GM12872 (cell line): ENCODE measurements at regions not wholly inside any gene's neighbourhood (a gene's known extent, or its start where the extent isn't known, plus 50 kb on each side); places are given as distances from the start of the nearest gene placed in this dataset.

Source experiments
- TF ChIP-seq, protein P1 (sequence below): IDR thresholded peaks from 3 replicates; pipeline ENCODE4 v1.5.1; 2011; ENCODE audit warnings: low read depth, mild to moderate bottlenecking, low read length, moderate library complexity; ENCODE audit not compliant: insufficient read depth

DNA sequence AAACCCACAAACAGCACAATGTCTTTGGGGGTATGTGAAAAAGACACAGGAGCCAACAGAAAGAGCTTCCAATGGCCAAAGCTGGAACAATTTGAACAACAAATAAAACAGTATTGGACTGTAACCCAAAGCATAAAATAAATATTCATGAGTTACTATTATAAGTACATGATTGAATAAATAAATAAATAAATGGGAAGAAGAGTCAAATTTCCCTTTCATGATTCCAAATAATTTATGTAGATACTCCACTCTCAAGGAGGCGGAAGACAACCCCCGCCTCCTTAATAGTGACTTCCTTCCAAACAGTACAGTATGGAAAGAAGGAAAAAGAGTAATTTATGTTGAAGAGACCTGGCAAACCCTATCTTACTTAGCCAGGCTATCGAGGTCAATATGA lies 124.4 kb upstream of the P2RY1 start:
- TF ChIP-seq, protein P1, sequence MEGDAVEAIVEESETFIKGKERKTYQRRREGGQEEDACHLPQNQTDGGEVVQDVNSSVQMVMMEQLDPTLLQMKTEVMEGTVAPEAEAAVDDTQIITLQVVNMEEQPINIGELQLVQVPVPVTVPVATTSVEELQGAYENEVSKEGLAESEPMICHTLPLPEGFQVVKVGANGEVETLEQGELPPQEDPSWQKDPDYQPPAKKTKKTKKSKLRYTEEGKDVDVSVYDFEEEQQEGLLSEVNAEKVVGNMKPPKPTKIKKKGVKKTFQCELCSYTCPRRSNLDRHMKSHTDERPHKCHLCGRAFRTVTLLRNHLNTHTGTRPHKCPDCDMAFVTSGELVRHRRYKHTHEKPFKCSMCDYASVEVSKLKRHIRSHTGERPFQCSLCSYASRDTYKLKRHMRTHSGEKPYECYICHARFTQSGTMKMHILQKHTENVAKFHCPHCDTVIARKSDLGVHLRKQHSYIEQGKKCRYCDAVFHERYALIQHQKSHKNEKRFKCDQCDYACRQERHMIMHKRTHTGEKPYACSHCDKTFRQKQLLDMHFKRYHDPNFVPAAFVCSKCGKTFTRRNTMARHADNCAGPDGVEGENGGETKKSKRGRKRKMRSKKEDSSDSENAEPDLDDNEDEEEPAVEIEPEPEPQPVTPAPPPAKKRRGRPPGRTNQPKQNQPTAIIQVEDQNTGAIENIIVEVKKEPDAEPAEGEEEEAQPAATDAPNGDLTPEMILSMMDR, result no peak

DNA sequence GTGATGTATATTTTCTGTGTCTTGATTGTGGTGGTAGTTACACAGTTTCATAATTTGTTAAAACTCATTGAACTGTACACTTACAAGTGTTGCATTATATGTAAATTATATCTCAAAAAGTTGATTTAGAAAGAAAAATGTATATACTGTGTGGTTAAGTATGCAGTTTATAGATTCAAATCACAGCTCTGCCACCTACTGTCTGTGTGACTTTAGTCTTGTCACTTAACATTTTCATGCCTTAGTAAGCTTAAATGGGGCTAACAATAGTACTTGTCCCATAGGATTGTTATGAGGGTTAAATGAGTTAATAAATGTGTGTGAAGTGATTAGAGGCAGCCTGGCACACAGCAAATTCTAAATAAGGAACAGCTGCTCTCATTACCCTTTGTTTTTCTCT lies 120.9 kb upstream of the P2RY1 start:
- TF ChIP-seq, protein P1, result no peak

DNA sequence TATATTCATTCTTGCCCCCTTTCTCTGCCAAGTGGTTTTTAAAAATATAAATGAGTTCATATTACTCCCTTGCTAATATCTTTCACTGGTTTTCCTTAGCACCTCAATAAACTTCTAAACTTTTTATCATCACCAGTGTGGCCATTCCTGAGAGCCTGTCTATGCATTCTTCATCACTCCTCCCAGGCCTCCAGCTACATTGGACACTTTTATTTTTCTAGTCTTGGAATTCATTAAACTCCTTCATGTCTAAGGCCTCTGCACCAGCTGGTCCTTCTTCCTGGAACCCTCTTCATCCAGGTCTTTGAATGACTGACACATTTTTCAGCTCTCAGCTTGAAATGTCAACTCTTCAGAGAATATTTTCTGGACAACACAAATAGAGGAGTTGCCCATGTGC lies 120.4 kb upstream of the P2RY1 start:
- TF ChIP-seq, protein P1, result no peak

DNA sequence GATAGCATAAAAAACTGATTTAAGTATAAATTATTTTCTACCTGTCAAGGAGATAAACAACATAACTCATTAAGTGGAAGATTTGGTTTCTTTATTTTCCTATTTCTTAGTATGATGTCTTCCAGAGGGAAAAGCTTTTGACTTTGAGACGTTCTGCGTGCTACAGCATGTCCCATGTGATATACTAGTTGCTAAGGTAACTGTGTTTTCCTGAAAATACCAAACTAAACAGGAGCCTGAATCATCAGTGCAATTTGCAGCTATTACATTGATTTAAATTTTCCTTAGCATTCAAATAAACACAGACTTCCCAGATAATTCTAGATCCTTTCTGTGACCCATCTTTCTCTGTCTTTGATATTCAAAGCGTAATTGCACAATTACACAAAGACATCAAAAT lies 117.7 kb upstream of the P2RY1 start:
- TF ChIP-seq, protein P1, result no peak

DNA sequence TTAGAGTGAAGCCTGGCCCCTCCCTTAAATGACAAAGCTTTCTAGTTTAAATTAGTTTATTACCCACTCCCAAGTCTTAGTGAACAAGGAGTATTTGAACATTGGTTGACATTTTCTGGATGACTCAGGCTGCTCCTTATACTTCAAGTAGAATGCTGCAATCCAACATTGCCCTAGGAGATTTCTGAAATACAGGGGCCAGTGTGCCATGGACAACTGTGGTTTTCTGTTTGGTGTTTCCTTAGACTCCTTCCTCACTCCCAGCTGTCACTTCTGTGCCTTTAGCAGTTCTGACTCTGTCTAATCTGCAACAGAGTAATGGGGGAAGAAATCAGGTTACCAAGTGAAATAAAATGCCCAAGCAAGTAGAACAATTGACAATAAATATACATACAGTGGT lies 116.1 kb upstream of the P2RY1 start:
- TF ChIP-seq, protein P1, result no peak

DNA sequence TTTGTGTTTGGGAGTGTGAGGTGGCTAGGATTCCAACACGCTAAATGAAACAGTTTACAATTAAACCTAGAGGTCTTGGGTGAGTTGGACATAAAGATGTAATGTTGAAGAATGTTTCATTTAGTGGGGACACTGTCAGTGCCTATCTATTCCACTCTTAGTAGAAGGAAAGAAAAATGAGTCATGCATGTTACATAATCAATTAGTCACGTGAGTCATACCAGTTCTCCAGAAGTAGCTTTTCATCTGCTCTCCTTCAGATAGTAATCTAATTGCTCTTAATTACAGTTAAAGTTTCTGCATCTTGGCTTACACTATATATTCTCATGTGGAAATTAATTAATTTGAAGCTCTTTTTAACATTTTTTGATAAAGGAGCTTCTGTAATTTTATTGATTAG lies 115.7 kb upstream of the P2RY1 start:
- TF ChIP-seq, protein P1, result no peak

DNA sequence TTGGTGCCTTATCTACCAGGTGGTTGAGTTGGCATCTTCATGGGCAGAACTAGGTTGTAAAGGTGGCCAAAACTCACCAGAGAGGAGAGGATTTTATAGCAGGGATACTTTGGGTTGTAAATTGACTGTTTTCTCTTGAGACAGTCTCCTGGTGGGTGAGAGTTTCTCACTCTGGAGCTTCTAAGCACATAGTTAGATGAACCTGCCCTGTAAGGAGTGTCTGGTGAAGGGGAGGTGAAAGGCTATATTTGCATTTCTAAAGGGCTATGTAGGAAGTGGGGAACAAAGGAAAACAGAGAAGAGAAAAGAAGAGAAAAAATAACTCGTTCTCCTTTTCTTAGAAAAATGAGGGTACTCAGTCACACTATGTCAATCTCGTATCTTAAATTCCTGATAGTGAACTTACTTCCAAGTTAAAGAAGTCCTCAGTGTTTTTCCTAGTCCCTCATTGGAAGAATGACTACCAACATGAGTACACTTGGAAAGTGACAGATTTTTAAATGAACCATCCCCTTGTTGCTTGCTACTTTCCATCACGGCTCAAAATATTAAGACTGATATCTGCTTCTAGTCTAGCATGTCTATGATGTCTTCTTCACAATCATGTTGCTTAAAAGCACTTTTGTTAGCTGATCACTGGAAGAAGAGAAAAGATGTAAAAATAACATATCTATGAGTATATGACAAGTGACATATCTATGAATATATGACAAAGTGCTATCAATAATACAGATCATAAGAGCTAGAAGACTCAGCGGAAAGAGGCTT lies 113.8 kb upstream of the P2RY1 start:
- TF ChIP-seq, protein P1, result no peak

DNA sequence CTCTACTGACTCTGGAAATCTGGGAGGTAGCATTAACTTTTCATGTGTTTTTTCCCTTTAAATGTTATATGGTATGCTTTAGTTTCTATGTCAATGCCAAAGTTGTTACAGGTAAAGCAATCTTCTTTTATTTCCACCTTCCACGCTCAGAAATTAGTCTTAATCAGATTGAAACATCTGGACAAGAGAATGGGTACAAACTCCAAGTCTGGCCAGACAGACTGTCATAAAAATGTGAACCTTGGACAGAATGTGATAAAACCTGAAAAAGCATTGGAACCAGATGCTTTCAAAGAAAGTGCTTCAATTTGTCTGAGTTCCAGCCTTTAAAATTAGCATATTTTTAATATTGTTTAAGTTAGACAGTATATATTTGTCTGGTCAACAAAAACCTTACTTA lies 110.7 kb upstream of the P2RY1 start:
- TF ChIP-seq, protein P1, result no peak
